Tibial nerve (tissue), 4 donors: ENCODE measurements at regions not wholly inside any gene's neighbourhood (a gene's known extent, or its start where the extent isn't known, plus 50 kb on each side); places are given as distances from the start of the nearest gene placed in this dataset.
"Not testable (repeated sequence)": the region's sequence is repeated elsewhere in the genome, so short reads cannot be mapped to it uniquely, and the experiment has no call there.

ENCODE experiments used
- DNase-seq, 2 donors: peaks; one replicate each; pipeline ENCODE4 v3.0.0-alpha.2; 2019; ENCODE audit warnings: low spot score in 2 of 2
- H3K27ac ChIP-seq, 4 donors: fragments of 200-600 bp; sonication (generic) in 3 of 4; one replicate each; pipeline ENCODE4 v1.5.1; 2017 to 2019; ENCODE audit warnings: mild to moderate bottlenecking in 1 of 4
- H3K27me3 ChIP-seq, 2 donors: fragments of 200-600 bp; sonication (generic) in 1 of 2; one replicate each; pipeline versions ENCODE4 v1.5.1 to v1.6.0; 2017 to 2019
- H3K36me3 ChIP-seq, 3 donors: fragments of 200-600 bp; sonication (generic); one replicate each; pipeline ENCODE4 v1.5.1; 2018 to 2019
- H3K4me1 ChIP-seq, 4 donors: fragments of 200-600 bp; sonication (generic) in 3 of 4; one replicate each; pipeline ENCODE4 v1.5.1; 2017 to 2019
- H3K4me3 ChIP-seq, 4 donors: fragments of 200-600 bp; sonication (generic) in 3 of 4; one replicate each; pipeline ENCODE4 v1.5.1; 2017 to 2019; ENCODE audit warnings: mild to moderate bottlenecking in 1 of 4, moderate library complexity in 1 of 4
- H3K9me3 ChIP-seq, 4 donors: fragments of 200-600 bp; sonication (generic) in 3 of 4; one replicate each; pipeline ENCODE4 v1.5.1; 2017 to 2019
- EP300 ChIP-seq, 2 donors: sonication (generic); formaldehyde crosslinking; IDR thresholded peaks; one replicate each; pipeline ENCODE4 v1.6.1; 2017; ENCODE audit warnings: antibody characterized with exemption in 2 of 2, mild to moderate bottlenecking in 1 of 2
- POLR2A ChIP-seq, 2 donors: fragments of 450-650 bp; IDR thresholded peaks; one replicate each; pipeline ENCODE4 v1.6.1; 2017; ENCODE audit warnings: antibody characterized with exemption in 2 of 2, mild to moderate bottlenecking in 2 of 2, moderate library complexity in 2 of 2
- WGBS, 2 donors: methylation state at CpG; one replicate each; pipeline ENCODE4 v1.1.5; 2018; 5-methylcytosine and 5-hydroxymethylcytosine counted together
- TF ChIP-seq, protein P1 (sequence below), 5 experiments: fragments of 200-600 bp in 3 of 5; fragments of 450-650 bp in 2 of 5; sonication (generic) in 3 of 5; IDR thresholded peaks; one replicate each; pipeline ENCODE4 v1.5.1; 2016 to 2019; ENCODE audit warnings: antibody characterized with exemption in 5 of 5, mild to moderate bottlenecking in 3 of 5, moderate library complexity in 2 of 5

- Histone ChIP-seq H3K36me3 (no peaks in the 10 kb centered on the region), H3K4me1 (no peaks in the 10 kb centered on the region), H3K4me3 (no peak overlapping the region), H3K27ac (no peak overlapping the region), H3K27me3 (no peaks in the 10 kb centered on the region), H3K9me3 (peaks cover 0 to 3% (median 0%) of the 10 kb centered on the region in 4 donors)
- WGBS, 2 donors, result 87 to 91% methylated on average over 4 of the region's 4 CpGs
- no peak for DNase-seq
- no peak for TF ChIP-seq POLR2A (IDR thresholded peaks at IDR 0.05)
- TF ChIP-seq EP300 (IDR thresholded peaks at IDR 0.05), result no peak
- TF ChIP-seq, protein P1, sequence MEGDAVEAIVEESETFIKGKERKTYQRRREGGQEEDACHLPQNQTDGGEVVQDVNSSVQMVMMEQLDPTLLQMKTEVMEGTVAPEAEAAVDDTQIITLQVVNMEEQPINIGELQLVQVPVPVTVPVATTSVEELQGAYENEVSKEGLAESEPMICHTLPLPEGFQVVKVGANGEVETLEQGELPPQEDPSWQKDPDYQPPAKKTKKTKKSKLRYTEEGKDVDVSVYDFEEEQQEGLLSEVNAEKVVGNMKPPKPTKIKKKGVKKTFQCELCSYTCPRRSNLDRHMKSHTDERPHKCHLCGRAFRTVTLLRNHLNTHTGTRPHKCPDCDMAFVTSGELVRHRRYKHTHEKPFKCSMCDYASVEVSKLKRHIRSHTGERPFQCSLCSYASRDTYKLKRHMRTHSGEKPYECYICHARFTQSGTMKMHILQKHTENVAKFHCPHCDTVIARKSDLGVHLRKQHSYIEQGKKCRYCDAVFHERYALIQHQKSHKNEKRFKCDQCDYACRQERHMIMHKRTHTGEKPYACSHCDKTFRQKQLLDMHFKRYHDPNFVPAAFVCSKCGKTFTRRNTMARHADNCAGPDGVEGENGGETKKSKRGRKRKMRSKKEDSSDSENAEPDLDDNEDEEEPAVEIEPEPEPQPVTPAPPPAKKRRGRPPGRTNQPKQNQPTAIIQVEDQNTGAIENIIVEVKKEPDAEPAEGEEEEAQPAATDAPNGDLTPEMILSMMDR (IDR thresholded peaks at IDR 0.05), result no peak
These were observed 210.3 kb upstream of the ETAA1 start for GRCh38 chr2:67186871-67187270.

DNA sequence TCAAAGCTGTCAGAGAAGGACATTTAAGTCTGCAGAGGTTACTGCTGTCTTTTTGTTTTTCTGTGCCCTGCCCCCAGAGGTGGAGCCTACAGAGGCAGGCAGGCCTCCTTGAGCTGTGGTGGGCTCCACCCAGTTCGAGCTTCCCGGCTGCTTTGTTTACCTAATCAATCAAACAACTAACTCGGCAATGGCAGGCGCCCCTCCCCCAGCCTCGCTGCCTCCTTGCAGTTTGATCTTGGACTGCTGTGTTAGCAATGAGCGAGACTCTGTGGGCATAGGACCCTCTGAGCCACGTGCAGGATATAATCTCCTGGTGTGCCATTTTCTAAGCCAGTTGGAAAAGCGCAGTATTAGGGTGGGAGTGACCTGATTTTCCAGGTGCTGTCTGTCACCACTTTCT, 201.8 kb upstream of the ETAA1 start:
- not testable (repeated sequence) for H3K27ac ChIP-seq, H3K4me1 ChIP-seq, DNase-seq, H3K27me3 ChIP-seq, H3K4me3 ChIP-seq, H3K36me3 ChIP-seq
- WGBS, 2 donors, result 76 to 80% methylated on average over 8 of the region's 8 CpGs
- H3K9me3 ChIP-seq, result peaks cover 0 to 14% (median 0%) of the 10 kb centered on the region in 4 donors

DNA sequence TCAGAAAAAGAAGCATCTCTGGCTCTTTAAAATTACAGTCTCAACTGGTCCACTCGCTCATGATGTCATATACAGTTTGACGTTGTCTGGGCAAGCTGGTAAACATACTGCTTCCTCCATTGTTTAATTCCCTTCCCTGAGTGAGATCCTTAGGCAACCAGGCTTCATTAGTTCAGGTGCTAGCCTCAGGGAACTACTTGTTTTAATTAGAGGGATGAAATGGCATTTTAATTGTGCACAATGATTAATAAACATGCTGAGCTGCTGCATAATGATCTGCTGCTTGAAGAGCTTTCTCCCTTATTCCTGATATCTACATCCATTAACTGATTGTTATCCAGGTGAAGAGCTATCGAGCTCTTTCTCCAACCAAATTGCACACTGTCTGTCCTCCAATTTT, 195.6 kb upstream of the ETAA1 start:
- no peaks in the 10 kb centered on the region for H3K9me3 ChIP-seq
- no peaks in the 10 kb centered on the region for H3K27me3 ChIP-seq
- H3K4me3 ChIP-seq, result no peak overlapping the region
- no peak for TF ChIP-seq POLR2A (IDR thresholded peaks at IDR 0.05)
- TF ChIP-seq, protein P1 (IDR thresholded peaks at IDR 0.05), result no peak
- no peak for TF ChIP-seq EP300 (IDR thresholded peaks at IDR 0.05)
- no peak for DNase-seq
- H3K27ac ChIP-seq, result no peak overlapping the region
- 74 to 78% methylated on average over 3 of the region's 3 CpGs for WGBS, 2 donors
- no peaks in the 10 kb centered on the region for H3K36me3 ChIP-seq
- no peaks in the 10 kb centered on the region for H3K4me1 ChIP-seq

- no peaks in the 10 kb centered on the region for H3K9me3 ChIP-seq
- WGBS, 2 donors, result 96 to 97% methylated on average over 1 of the region's 1 CpG
- TF ChIP-seq, protein P1 (IDR thresholded peaks at IDR 0.05), result no peak
- no peak for TF ChIP-seq EP300 (IDR thresholded peaks at IDR 0.05)
- TF ChIP-seq POLR2A (IDR thresholded peaks at IDR 0.05), result no peak
These were observed 192.8 kb upstream of the ETAA1 start for GRCh38 chr2:67204349-67204748.

DNA sequence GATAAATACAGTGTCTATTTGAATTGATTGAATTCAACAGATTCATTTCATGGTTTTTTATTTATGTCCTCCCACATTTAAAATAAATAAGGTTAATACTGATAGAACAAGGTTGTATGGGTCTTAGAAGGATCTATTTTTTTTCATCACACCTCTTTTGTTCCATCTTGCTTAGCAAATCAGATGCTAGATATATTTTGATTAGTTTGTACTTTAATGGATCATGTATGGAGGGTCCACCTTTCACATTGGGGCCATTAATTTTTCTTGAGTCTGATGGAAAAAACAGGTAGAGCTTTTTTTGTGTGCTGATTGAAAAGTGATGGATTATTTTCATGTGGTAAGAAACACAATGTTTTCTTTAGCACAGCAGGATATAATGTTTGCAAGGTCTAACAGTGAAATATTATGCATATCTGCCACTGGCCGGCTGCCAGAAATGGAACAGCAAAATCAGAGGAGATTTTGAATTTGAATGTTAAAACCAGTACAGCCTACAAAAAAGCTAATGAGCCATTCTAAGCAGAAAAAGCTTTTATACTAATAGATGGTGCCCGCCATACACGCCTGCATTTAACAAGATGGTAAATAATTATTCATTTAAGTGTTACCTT, 188.1 kb upstream of the ETAA1 start:
- TF ChIP-seq, protein P1 (IDR thresholded peaks at IDR 0.05), result no peak
- TF ChIP-seq POLR2A (IDR thresholded peaks at IDR 0.05) (no peak), EP300 (IDR thresholded peaks at IDR 0.05) (no peak)
- H3K27me3 ChIP-seq, result no peaks in the 10 kb centered on the region
- no peaks in the 10 kb centered on the region for H3K9me3 ChIP-seq
- no peak overlapping the region for H3K27ac ChIP-seq
- 74 to 78% methylated on average over 3 of the region's 3 CpGs for WGBS, 2 donors
- DNase-seq, result no peak
- no peak overlapping the region for H3K4me3 ChIP-seq
- no peaks in the 10 kb centered on the region for H3K4me1 ChIP-seq
- H3K36me3 ChIP-seq, result no peaks in the 10 kb centered on the region

More at GRCh38 chr2:67204349-67204748, 192.8 kb upstream of the ETAA1 start:
- H3K27ac ChIP-seq, result no peak overlapping the region
- no peak overlapping the region for H3K4me3 ChIP-seq
- no peak for DNase-seq
- no peaks in the 10 kb centered on the region for H3K36me3 ChIP-seq
- no peaks in the 10 kb centered on the region for H3K27me3 ChIP-seq
- H3K4me1 ChIP-seq, result no peaks in the 10 kb centered on the region

DNA sequence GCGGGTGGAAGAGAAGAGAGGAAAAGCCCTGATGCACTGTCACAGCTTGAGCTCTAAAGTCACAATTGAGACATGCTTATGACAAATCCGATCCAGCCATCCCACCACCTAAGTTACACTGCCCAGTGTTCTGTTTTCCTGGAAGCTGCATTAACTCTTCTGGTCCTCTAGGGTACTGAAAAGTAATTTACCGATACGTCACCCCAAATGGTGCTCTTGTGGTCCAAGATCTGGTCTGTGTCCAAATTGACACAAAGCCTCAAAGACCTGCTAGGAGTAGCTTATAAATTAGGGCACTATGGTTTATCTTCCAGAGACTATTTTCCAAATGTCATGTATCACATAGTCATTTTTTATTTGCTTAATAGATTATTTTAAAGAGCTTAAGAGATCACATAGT, 186.7 kb upstream of the ETAA1 start:
- H3K36me3 ChIP-seq, result no peaks in the 10 kb centered on the region
- no peak overlapping the region for H3K4me3 ChIP-seq
- DNase-seq, result no peak
- no peaks in the 10 kb centered on the region for H3K27me3 ChIP-seq
- TF ChIP-seq POLR2A (IDR thresholded peaks at IDR 0.05) (no peak), EP300 (IDR thresholded peaks at IDR 0.05) (no peak)
- TF ChIP-seq, protein P1 (IDR thresholded peaks at IDR 0.05), result no peak
- H3K27ac ChIP-seq, result no peak overlapping the region
- 56 to 71% methylated on average over 4 of the region's 4 CpGs for WGBS, 2 donors
- no peaks in the 10 kb centered on the region for H3K9me3 ChIP-seq
- no peaks in the 10 kb centered on the region for H3K4me1 ChIP-seq
